ENCODE measurements at regions not wholly inside any gene's neighbourhood (a gene's known extent, or its start where the extent isn't known, plus 50 kb on each side); places are given as distances from the start of the nearest gene placed in this dataset.

DNA sequence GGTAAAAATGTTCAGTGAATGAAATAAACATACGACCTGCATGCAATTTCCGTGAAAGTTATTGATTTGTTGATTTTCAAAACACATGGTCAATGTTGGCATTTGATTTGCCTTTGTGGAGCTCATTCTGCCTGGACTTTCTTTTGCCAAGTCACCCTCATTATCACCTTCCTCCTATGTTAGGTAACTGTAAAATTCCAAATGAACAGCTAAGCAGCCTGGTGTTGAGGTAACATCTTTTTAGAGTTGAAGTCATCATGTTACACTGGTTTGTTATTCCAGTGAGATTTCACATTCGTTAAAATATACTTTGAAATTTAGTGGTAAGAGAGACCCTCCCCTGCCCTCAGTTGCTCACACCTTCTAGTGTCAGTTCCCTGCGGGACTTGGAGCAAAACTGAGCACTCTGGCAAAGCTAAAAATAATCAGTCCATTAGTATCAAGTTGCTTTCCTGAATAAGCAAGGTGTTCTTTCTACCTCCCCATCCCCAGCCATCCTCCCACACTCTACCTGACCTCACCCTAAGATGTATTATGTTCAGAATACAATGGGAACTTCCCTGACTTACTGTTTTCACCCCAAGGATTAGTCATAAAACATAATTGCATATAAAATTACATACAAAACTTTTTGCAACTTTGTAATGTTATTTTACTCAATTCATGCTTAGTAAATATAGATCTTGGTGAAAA, 283.3 kb upstream of the SEMA3A start:
- Mint-ChIP-seq H3K27ac (ENCODE audit: unreplicated experiment) (no peak overlapping the region), H3K4me3 (ENCODE audit: unreplicated experiment) (no peak overlapping the region), H3K27me3 (ENCODE audit: insufficient read depth, unreplicated experiment) (peaks cover 8% of the 10 kb centered on the region), H3K36me3 (ENCODE audit: insufficient read depth, unreplicated experiment) (no peaks in the 10 kb centered on the region), H3K4me1 (ENCODE audit: low read depth, unreplicated experiment) (no peaks in the 10 kb centered on the region), H3K9me3 (ENCODE audit: unreplicated experiment) (no peaks in the 10 kb centered on the region)
- no peak overlapping the region for H3K4me3 ChIP-seq (ENCODE audit: low read depth, low read length)
- BruUV-seq (replicated peaks) = no TSS peak
- intact Hi-C loops (cut with micrococcal nuclease; ENCODE audit: unreplicated experiment) = no loop called here
- no peaks in the 10 kb centered on the region for H3K27me3 ChIP-seq (replicated peaks; ENCODE audit: control insufficient read depth, insufficient read depth, low read length)
- H3K36me3 ChIP-seq (ENCODE audit: control insufficient read depth, insufficient read depth, low read length) = no peaks in the 10 kb centered on the region
- no peaks in the 10 kb centered on the region for H3K4me1 ChIP-seq
- no peak for DNase-seq
- ChIA-PET POLR2A (no interaction called here), CTCF (no interaction called here)
- TF ChIP-seq, protein P1, sequence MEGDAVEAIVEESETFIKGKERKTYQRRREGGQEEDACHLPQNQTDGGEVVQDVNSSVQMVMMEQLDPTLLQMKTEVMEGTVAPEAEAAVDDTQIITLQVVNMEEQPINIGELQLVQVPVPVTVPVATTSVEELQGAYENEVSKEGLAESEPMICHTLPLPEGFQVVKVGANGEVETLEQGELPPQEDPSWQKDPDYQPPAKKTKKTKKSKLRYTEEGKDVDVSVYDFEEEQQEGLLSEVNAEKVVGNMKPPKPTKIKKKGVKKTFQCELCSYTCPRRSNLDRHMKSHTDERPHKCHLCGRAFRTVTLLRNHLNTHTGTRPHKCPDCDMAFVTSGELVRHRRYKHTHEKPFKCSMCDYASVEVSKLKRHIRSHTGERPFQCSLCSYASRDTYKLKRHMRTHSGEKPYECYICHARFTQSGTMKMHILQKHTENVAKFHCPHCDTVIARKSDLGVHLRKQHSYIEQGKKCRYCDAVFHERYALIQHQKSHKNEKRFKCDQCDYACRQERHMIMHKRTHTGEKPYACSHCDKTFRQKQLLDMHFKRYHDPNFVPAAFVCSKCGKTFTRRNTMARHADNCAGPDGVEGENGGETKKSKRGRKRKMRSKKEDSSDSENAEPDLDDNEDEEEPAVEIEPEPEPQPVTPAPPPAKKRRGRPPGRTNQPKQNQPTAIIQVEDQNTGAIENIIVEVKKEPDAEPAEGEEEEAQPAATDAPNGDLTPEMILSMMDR (IDR thresholded peaks at IDR 0.05; ENCODE audit: insufficient read depth in 1 of 2, low read depth in 1 of 2, low read length in 1 of 2, severe bottlenecking in 1 of 2, unreplicated experiment in 1 of 2) = no peak
- H3K9me3 ChIP-seq = no peaks in the 10 kb centered on the region

DNA sequence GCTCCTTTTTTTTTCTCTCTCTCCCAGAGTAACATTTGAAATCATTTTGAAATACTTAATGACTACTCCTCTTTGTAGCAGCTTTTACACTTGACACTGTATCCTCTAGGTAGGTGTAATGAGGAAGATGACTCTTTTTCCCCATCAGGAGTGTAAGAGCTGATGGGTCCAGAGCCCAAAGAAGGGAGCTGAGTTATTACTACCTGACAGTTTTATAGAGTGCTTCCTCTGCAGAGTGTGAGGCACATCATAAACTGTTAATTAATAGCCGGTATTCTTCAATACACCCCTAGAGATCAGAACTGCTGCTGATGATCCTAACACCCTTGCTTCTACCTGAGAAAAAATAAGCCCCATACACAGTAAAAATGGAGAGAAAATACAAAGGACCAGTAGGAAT, 279.8 kb upstream of the SEMA3A start:
- H3K36me3 ChIP-seq (ENCODE audit: control insufficient read depth, insufficient read depth, low read length) = no peaks in the 10 kb centered on the region
- Mint-ChIP-seq H3K27me3 (ENCODE audit: insufficient read depth, unreplicated experiment) (peaks cover 8% of the 10 kb centered on the region), H3K36me3 (ENCODE audit: insufficient read depth, unreplicated experiment) (no peaks in the 10 kb centered on the region), H3K4me1 (ENCODE audit: low read depth, unreplicated experiment) (no peaks in the 10 kb centered on the region), H3K27ac (ENCODE audit: unreplicated experiment) (no peak overlapping the region), H3K9me3 (ENCODE audit: unreplicated experiment) (no peaks in the 10 kb centered on the region), H3K4me3 (ENCODE audit: unreplicated experiment) (no peak overlapping the region)
- H3K27me3 ChIP-seq (replicated peaks; ENCODE audit: control insufficient read depth, insufficient read depth, low read length) = no peaks in the 10 kb centered on the region
- TF ChIP-seq, protein P1 (IDR thresholded peaks at IDR 0.05; ENCODE audit: insufficient read depth in 1 of 2, low read depth in 1 of 2, low read length in 1 of 2, severe bottlenecking in 1 of 2, unreplicated experiment in 1 of 2) = no peak
- no TSS peak for BruUV-seq (replicated peaks)
- POLR2A ChIA-PET = no interaction called here
- DNase-seq = no peak
- CTCF ChIA-PET = no interaction called here
- intact Hi-C loops (cut with micrococcal nuclease; ENCODE audit: unreplicated experiment) = no loop called here
- no peaks in the 10 kb centered on the region for H3K9me3 ChIP-seq
- H3K4me1 ChIP-seq = no peaks in the 10 kb centered on the region
- no peak overlapping the region for H3K4me3 ChIP-seq (ENCODE audit: low read depth, low read length)

DNA sequence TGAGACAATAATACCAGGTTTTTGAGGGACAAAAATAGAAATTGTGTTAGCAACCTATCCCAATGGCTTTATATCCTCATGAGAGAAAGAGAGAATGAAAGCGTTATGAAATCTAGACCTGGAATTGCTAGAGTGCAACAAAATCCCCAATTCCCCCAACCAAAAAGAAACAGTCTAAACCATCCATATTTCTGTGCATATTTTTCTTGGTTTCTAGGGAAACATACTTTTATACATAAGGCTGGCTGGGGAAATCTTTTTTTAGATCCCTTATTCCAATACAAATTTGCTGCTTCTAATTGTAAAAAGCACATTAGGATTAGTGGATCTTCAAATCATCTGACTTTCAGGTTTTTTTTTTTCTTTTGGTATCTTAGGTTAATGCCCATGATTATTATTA, 277.0 kb upstream of the SEMA3A start:
- ChIA-PET CTCF (no interaction called here), POLR2A (no interaction called here)
- no TSS peak for BruUV-seq (replicated peaks)
- H3K9me3 Mint-ChIP-seq (ENCODE audit: unreplicated experiment) = no peaks in the 10 kb centered on the region
- no peak overlapping the region for H3K27ac Mint-ChIP-seq (ENCODE audit: unreplicated experiment)
- no peak overlapping the region for H3K4me3 ChIP-seq (ENCODE audit: low read depth, low read length)
- DNase-seq = no peak
- H3K4me1 ChIP-seq = no peaks in the 10 kb centered on the region
- peaks cover 10% of the 10 kb centered on the region for H3K27me3 Mint-ChIP-seq (ENCODE audit: insufficient read depth, unreplicated experiment)
- H3K4me3 Mint-ChIP-seq (ENCODE audit: unreplicated experiment) = no peak overlapping the region
- H3K36me3 Mint-ChIP-seq (ENCODE audit: insufficient read depth, unreplicated experiment) = no peaks in the 10 kb centered on the region
- no peaks in the 10 kb centered on the region for H3K4me1 Mint-ChIP-seq (ENCODE audit: low read depth, unreplicated experiment)
- TF ChIP-seq, protein P1 (IDR thresholded peaks at IDR 0.05; ENCODE audit: insufficient read depth in 1 of 2, low read depth in 1 of 2, low read length in 1 of 2, severe bottlenecking in 1 of 2, unreplicated experiment in 1 of 2) = no peak
- no peaks in the 10 kb centered on the region for H3K9me3 ChIP-seq
- no peaks in the 10 kb centered on the region for H3K27me3 ChIP-seq (replicated peaks; ENCODE audit: control insufficient read depth, insufficient read depth, low read length)
- no peaks in the 10 kb centered on the region for H3K36me3 ChIP-seq (ENCODE audit: control insufficient read depth, insufficient read depth, low read length)
- intact Hi-C loops (cut with micrococcal nuclease; ENCODE audit: unreplicated experiment) = no loop called here

All from Caco-2 (cell line).